Nephron progenitor cell (in vitro differentiated cells): ENCODE measurements at regions not wholly inside any gene's neighbourhood (a gene's known extent, or its start where the extent isn't known, plus 50 kb on each side); places are given as distances from the start of the nearest gene placed in this dataset.

Experiments used
- DNase-seq: peaks from one replicate; pipeline ENCODE4 v3.0.0; 2021
- H3K27ac Mint-ChIP-seq: 2 replicates; pipeline ENCODE4 v1.8.0; 2021; ENCODE audit warnings: mild to moderate bottlenecking, moderate library complexity, mixed read lengths
- H3K27me3 Mint-ChIP-seq: 2 replicates; pipeline ENCODE4 v1.8.0; 2021; ENCODE audit warnings: mild to moderate bottlenecking, low read depth, mixed read lengths; ENCODE audit not compliant: poor library complexity
- H3K36me3 Mint-ChIP-seq: 2 replicates; pipeline ENCODE4 v1.8.0; 2021; ENCODE audit warnings: low read depth, mixed read lengths
- H3K4me1 Mint-ChIP-seq: 2 replicates; pipeline ENCODE4 v1.8.0; 2021; ENCODE audit warnings: mixed read lengths
- H3K4me3 Mint-ChIP-seq: 2 replicates; pipeline ENCODE4 v1.8.0; 2021; ENCODE audit warnings: mild to moderate bottlenecking, moderate library complexity, mixed read lengths
- H3K9me3 Mint-ChIP-seq: 2 replicates; pipeline ENCODE4 v1.8.0; 2021; ENCODE audit warnings: mild to moderate bottlenecking, moderate library complexity, mixed read lengths
- CTCF ChIP-seq: fragments of 200-600 bp; sonication (generic); IDR thresholded peaks from 2 replicates; pipeline ENCODE4 v1.5.0; 2021; ENCODE audit warnings: antibody characterized with exemption

DNA sequence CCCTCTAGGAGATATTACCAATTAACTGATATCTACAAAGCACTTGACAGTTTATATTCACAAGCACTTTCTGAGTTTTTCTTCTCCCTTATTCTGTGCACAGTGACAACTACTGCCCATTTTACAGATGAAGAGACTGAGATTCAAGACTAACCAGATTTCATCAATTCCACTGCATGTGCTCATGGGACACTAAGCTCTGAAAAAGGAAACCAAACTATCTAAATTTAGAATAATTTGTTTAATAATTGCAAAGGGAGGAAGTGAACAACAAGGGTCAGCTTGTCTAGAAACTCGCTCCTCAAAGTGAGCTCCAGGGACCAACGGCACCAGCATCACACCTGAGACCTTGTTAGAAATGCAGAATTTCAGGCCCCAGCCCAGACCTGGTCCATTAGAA lies 50.8 kb upstream of the MYLIP start:
- H3K36me3 Mint-ChIP-seq: no peaks in the 10 kb centered on the region
- no peak overlapping the region for H3K27ac Mint-ChIP-seq
- peaks cover 7% of the 10 kb centered on the region for H3K9me3 Mint-ChIP-seq
- H3K27me3 Mint-ChIP-seq: peaks cover 7% of the 10 kb centered on the region
- no peak for DNase-seq
- no peak for TF ChIP-seq CTCF
- H3K4me1 Mint-ChIP-seq: no peaks in the 10 kb centered on the region
- no peak overlapping the region for H3K4me3 Mint-ChIP-seq

GRCh38 chr6:16069671-16070070 lies 59.2 kb upstream of the MYLIP start:
- no peak for DNase-seq
- TF ChIP-seq CTCF: no peak
- Mint-ChIP-seq H3K36me3 (no peaks in the 10 kb centered on the region), H3K27ac (no peak overlapping the region), H3K9me3 (peaks cover 18% of the 10 kb centered on the region), H3K4me3 (no peak overlapping the region), H3K27me3 (peaks cover 2% of the 10 kb centered on the region), H3K4me1 (peaks cover 6% of the 10 kb centered on the region)

DNA sequence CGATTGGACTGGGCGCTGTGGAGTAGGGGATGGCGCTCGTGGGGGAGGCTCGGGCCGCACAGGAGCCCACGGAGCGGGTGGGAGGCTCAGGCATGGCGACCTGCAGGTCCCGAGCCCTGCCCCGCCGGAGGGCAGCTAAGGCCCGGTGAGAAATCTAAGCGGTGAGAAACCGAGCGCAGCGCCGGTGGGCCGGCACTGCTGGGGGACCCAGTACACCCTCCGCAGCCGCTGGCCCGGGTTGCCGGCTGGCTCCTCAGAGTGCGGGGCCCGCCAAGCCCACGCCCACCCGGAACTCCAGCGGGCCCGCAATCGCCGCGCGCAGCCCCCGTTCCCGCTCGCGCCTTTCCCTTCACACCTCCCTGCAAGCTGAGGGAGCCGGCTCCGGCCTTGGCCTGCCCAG lies 59.7 kb upstream of the MYLIP start:
- Mint-ChIP-seq H3K27me3 (peaks cover 2% of the 10 kb centered on the region), H3K27ac (no peak overlapping the region), H3K4me1 (peaks cover 11% of the 10 kb centered on the region), H3K36me3 (no peaks in the 10 kb centered on the region), H3K4me3 (no peak overlapping the region), H3K9me3 (peaks cover 18% of the 10 kb centered on the region)
- DNase-seq: no peak
- TF ChIP-seq CTCF: no peak

DNA sequence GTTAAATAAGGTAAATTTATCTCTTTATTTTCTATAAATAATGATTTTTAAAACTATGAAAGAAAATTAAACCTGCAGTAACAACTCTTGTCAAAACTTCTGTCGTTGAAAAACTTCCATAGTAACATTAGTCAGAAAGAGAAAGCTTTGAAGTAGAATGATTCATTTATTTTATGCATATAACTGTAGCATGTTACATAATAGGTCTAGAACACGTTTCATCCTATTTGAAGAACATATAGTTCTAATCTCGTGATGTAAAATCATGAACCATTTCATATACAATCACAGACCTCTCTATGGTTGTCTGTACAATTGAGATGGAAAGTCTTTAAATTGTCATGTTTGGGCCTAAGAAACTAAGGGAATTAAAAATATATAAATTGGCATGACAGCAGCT lies 61.3 kb upstream of the MYLIP start:
- no peak for TF ChIP-seq CTCF
- Mint-ChIP-seq H3K4me3 (no peak overlapping the region), H3K27ac (no peak overlapping the region), H3K9me3 (peaks cover 11% of the 10 kb centered on the region), H3K36me3 (no peaks in the 10 kb centered on the region), H3K4me1 (peaks cover 24% of the 10 kb centered on the region), H3K27me3 (peaks cover 2% of the 10 kb centered on the region)
- DNase-seq: no peak

GRCh38 chr6:16064671-16065072 lies 64.2 kb upstream of the MYLIP start:
- peak overlapping the region; percentile 77 for H3K27ac Mint-ChIP-seq
- no peak for DNase-seq
- peaks cover 5% of the 10 kb centered on the region for H3K9me3 Mint-ChIP-seq
- peak overlapping the region; percentile 58 for H3K4me3 Mint-ChIP-seq
- H3K36me3 Mint-ChIP-seq: no peaks in the 10 kb centered on the region
- H3K27me3 Mint-ChIP-seq: peaks cover 3% of the 10 kb centered on the region
- H3K4me1 Mint-ChIP-seq: peaks cover 34% of the 10 kb centered on the region
- TF ChIP-seq CTCF: no peak

GRCh38 chr6:16063580-16063979 lies 65.3 kb upstream of the MYLIP start:
- Mint-ChIP-seq H3K4me3 (no peak overlapping the region), H3K27ac (no peak overlapping the region), H3K36me3 (no peaks in the 10 kb centered on the region), H3K9me3 (peaks cover 4% of the 10 kb centered on the region), H3K27me3 (peaks cover 3% of the 10 kb centered on the region), H3K4me1 (peaks cover 45% of the 10 kb centered on the region)
- DNase-seq: no peak
- TF ChIP-seq CTCF: no peak
